Fibroblast of peridontal ligament (primary cell): ENCODE measurements at regions not wholly inside any gene's neighbourhood (a gene's known extent, or its start where the extent isn't known, plus 50 kb on each side); places are given as distances from the start of the nearest gene placed in this dataset.

Experiments used
- DNase-seq: peaks from one replicate; pipeline ENCODE4 v3.0.0-alpha.2; 2010; ENCODE audit errors: extremely low read depth

- no peak for DNase-seq
Measured at GRCh38 chr10:121032460-121032859, 181.3 kb downstream of the WDR11 start.

GRCh38 chr10:121033366-121033765 lies 182.2 kb downstream of the WDR11 start:
- no peak for DNase-seq

- no peak for DNase-seq
Measured at GRCh38 chr10:121036431-121036830, 185.3 kb downstream of the WDR11 start.

- DNase-seq: no peak
Measured at GRCh38 chr10:121041499-121041898, 190.3 kb downstream of the WDR11 start.

GRCh38 chr10:121041906-121042305 lies 190.7 kb downstream of the WDR11 start:
- DNase-seq: no peak

GRCh38 chr10:121042342-121042741 lies 191.2 kb downstream of the WDR11 start:
- DNase-seq: no peak

- DNase-seq: no peak
Measured at GRCh38 chr10:121043124-121043849, 192.1 kb downstream of the WDR11 start.

GRCh38 chr10:121048749-121049148 lies 197.6 kb downstream of the WDR11 start:
- no peak for DNase-seq

- no peak for DNase-seq
Measured at GRCh38 chr10:121049489-121049888, 198.3 kb downstream of the WDR11 start.

GRCh38 chr10:121049923-121050322 lies 198.8 kb downstream of the WDR11 start:
- DNase-seq: no peak

- no peak for DNase-seq
Measured at GRCh38 chr10:121051171-121051570, 200.0 kb downstream of the WDR11 start.

- DNase-seq: no peak
Measured at GRCh38 chr10:121051696-121052279, 200.6 kb downstream of the WDR11 start.

- DNase-seq: no peak
Measured at GRCh38 chr10:121053151-121053550, 202.0 kb downstream of the WDR11 start.

GRCh38 chr10:121054874-121055273 lies 203.7 kb downstream of the WDR11 start:
- DNase-seq: no peak

- no peak for DNase-seq
Measured at GRCh38 chr10:121057269-121057668, 206.1 kb downstream of the WDR11 start.

- DNase-seq: no peak
Measured at GRCh38 chr10:121058082-121058481, 206.9 kb downstream of the WDR11 start.

GRCh38 chr10:121059351-121059750 lies 208.2 kb downstream of the WDR11 start:
- DNase-seq: no peak

- no peak for DNase-seq
Measured at GRCh38 chr10:121062115-121062514, 211.0 kb downstream of the WDR11 start.

GRCh38 chr10:121063744-121064143 lies 212.6 kb downstream of the WDR11 start:
- DNase-seq: no peak

GRCh38 chr10:121064491-121064890 lies 213.3 kb downstream of the WDR11 start:
- DNase-seq: no peak

- DNase-seq: no peak
Measured at GRCh38 chr10:121065330-121065729, 214.2 kb downstream of the WDR11 start.

- no peak for DNase-seq
Measured at GRCh38 chr10:121069061-121069850, 218.1 kb downstream of the WDR11 start.
